ENCODE measurements at regions not wholly inside any gene's neighbourhood (a gene's known extent, or its start where the extent isn't known, plus 50 kb on each side); places are given as distances from the start of the nearest gene placed in this dataset.

- intact Hi-C loops (cut with DNase I; ENCODE audit: low total_unique reads) = no loop called here
- peaks cover 0 to 11% (median 7%) of the 10 kb centered on the region in 3 donors for H3K9me3 ChIP-seq
- no peak for TF ChIP-seq CTCF (IDR thresholded peaks at IDR 0.05)
- no peaks in the 10 kb centered on the region for H3K36me3 ChIP-seq
- H3K27ac ChIP-seq = no peak overlapping the region
- no peaks in the 10 kb centered on the region for H3K4me1 ChIP-seq
- DNase-seq = no peak
- H3K27me3 ChIP-seq = no peaks in the 10 kb centered on the region
- no peak overlapping the region for H3K4me3 ChIP-seq
Measured at GRCh38 chr6:80442366-80442765, 335.9 kb downstream of the BCKDHB start.

GRCh38 chr6:80441131-80441530 is 334.7 kb downstream of the BCKDHB start:
- Histone ChIP-seq H3K4me3 (no peak overlapping the region), H3K27me3 (no peaks in the 10 kb centered on the region), H3K4me1 (no peaks in the 10 kb centered on the region), H3K36me3 (no peaks in the 10 kb centered on the region), H3K9me3 (peaks cover 0 to 9% (median 4%) of the 10 kb centered on the region in 3 donors), H3K27ac (no peak overlapping the region)
- no peak for DNase-seq
- no peak for TF ChIP-seq CTCF (IDR thresholded peaks at IDR 0.05)
- intact Hi-C loops (cut with DNase I; ENCODE audit: low total_unique reads) = no loop called here

- Histone ChIP-seq H3K27me3 (no peaks in the 10 kb centered on the region), H3K27ac (no peak overlapping the region), H3K9me3 (peaks cover 0 to 3% (median 0%) of the 10 kb centered on the region in 3 donors), H3K4me3 (no peak overlapping the region), H3K36me3 (no peaks in the 10 kb centered on the region), H3K4me1 (no peaks in the 10 kb centered on the region)
- no peak for TF ChIP-seq CTCF (IDR thresholded peaks at IDR 0.05)
- no peak for DNase-seq
- intact Hi-C loops (cut with DNase I; ENCODE audit: low total_unique reads) = no loop called here
Measured at GRCh38 chr6:80440496-80441115, 334.1 kb downstream of the BCKDHB start.

GRCh38 chr6:80439721-80440470 is 333.4 kb downstream of the BCKDHB start:
- no peak for TF ChIP-seq CTCF (IDR thresholded peaks at IDR 0.05)

GRCh38 chr6:80438772-80439171 is 332.3 kb downstream of the BCKDHB start:
- no peaks in the 10 kb centered on the region for H3K9me3 ChIP-seq
- H3K27ac ChIP-seq = no peak overlapping the region
- TF ChIP-seq CTCF (IDR thresholded peaks at IDR 0.05) = no peak
- H3K27me3 ChIP-seq = no peaks in the 10 kb centered on the region
- H3K36me3 ChIP-seq = no peaks in the 10 kb centered on the region
- intact Hi-C loops (cut with DNase I; ENCODE audit: low total_unique reads) = no loop called here
- DNase-seq = no peak
- H3K4me1 ChIP-seq = peaks cover 0 to 2% (median 0%) of the 10 kb centered on the region in 4 donors
- no peak overlapping the region for H3K4me3 ChIP-seq

More at GRCh38 chr6:80439721-80440470, 333.4 kb downstream of the BCKDHB start:
- H3K4me1 ChIP-seq = no peaks in the 10 kb centered on the region
- H3K27me3 ChIP-seq = no peaks in the 10 kb centered on the region
- H3K4me3 ChIP-seq = no peak overlapping the region
- no peaks in the 10 kb centered on the region for H3K36me3 ChIP-seq
- no peak for DNase-seq
- no peak overlapping the region for H3K27ac ChIP-seq
- intact Hi-C loops (cut with DNase I; ENCODE audit: low total_unique reads) = no loop called here
- no peaks in the 10 kb centered on the region for H3K9me3 ChIP-seq
